H1 (cell line): ENCODE measurements at regions not wholly inside any gene's neighbourhood (a gene's known extent, or its start where the extent isn't known, plus 50 kb on each side); places are given as distances from the start of the nearest gene placed in this dataset.

ENCODE experiments used
- CREB1 ChIP-seq: IDR thresholded peaks from 2 replicates; pipeline ENCODE4 v1.6.1; 2012; ENCODE audit warnings: inconsistent platforms
- CTCF ChIP-seq, 3 experiments: IDR thresholded peaks; 1 replicate in 2 of 3; 2 replicates in 1 of 3; pipeline versions ENCODE4 v1.5.1 to v1.6.1; 2011; ENCODE audit warnings: low read length in 3 of 3, mild to moderate bottlenecking in 3 of 3, inconsistent platforms in 2 of 3, low read depth in 1 of 3, moderate library complexity in 1 of 3; ENCODE audit not compliant: insufficient read depth in 1 of 3; ENCODE audit errors: control extremely low read depth in 1 of 3
- GABPA ChIP-seq: IDR thresholded peaks from 2 replicates; pipeline ENCODE4 v1.6.1; 2011; ENCODE audit warnings: mild to moderate bottlenecking, low read length, moderate library complexity, borderline replicate concordance; ENCODE audit not compliant: insufficient read depth
- HDAC2 ChIP-seq, 2 experiments: fragments of 300-600 bp in 1 of 2; sonication (generic) in 1 of 2; IDR thresholded peaks; 2 replicates each; pipeline ENCODE4 v1.6.1; 2011 to 2012; ENCODE audit warnings: low read depth in 2 of 2, low read length in 2 of 2, mild to moderate bottlenecking in 2 of 2, moderate library complexity in 2 of 2, borderline replicate concordance in 1 of 2, inconsistent platforms in 1 of 2
- SIRT6 ChIP-seq: IDR thresholded peaks from one replicate; pipeline ENCODE4 v1.7.1; 2012; ENCODE audit warnings: low read length, inconsistent platforms
- SP2 ChIP-seq: IDR thresholded peaks from 2 replicates; pipeline ENCODE4 v1.6.1; 2012; ENCODE audit warnings: mild to moderate bottlenecking, low read length, inconsistent platforms
- TAF1 ChIP-seq: IDR thresholded peaks from 2 replicates; pipeline ENCODE4 v1.6.1; 2011; ENCODE audit warnings: mild to moderate bottlenecking, low read depth, low read length
- ZNF274 ChIP-seq: IDR thresholded peaks from 2 replicates; pipeline ENCODE4 v1.7.0; 2012; ENCODE audit warnings: low read length, borderline replicate concordance; ENCODE audit errors: extremely low read depth

GRCh38 chr6:159325476-159325875, 156.3 kb downstream of the FNDC1 start:
- TF ChIP-seq CTCF (IDR thresholded peaks at IDR 0.05; ENCODE audit: control extremely low read depth in 1 of 3, insufficient read depth in 1 of 3, low read depth in 1 of 3, low read length in 3 of 3) (no peak), SP2 (no peak), CREB1 (no peak), TAF1 (no peak), ZNF274 (no peak), GABPA (no peak), HDAC2 (IDR thresholded peaks at IDR 0.05; ENCODE audit: borderline replicate concordance in 1 of 2, low read depth in 2 of 2, low read length in 2 of 2) (no peak), SIRT6 (no peak)
